NOMO-1 treated with DMSO at 0.1 percent for 48 hours (cell line): ENCODE measurements at regions not wholly inside any gene's neighbourhood (a gene's known extent, or its start where the extent isn't known, plus 50 kb on each side); places are given as distances from the start of the nearest gene placed in this dataset.

Source experiments
- DNase-seq: peaks from one replicate; lab custom pipeline; 2025; ENCODE audit not compliant: unreplicated experiment; lab: John Stamatoyannopoulos, UW

DNA sequence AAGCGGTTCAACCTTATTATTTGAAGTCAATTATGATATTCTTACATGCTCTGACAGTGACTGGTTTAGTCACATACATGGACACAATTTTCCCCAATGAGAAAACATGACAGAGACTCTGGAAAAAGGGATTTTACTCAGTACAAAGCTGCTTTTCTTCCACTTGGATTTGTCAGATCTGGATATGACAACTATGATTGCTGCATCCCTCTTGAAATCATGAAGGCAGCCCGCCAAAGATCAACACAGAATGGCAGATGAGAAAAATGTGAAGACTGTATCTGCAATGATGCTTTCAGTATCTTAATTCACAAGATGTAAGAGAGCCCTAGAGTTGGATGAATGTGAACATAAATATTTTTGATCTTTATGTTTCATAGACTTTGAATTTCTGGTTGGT is 439.6 kb downstream of the CDH8 start:
- no peak for DNase-seq

DNA sequence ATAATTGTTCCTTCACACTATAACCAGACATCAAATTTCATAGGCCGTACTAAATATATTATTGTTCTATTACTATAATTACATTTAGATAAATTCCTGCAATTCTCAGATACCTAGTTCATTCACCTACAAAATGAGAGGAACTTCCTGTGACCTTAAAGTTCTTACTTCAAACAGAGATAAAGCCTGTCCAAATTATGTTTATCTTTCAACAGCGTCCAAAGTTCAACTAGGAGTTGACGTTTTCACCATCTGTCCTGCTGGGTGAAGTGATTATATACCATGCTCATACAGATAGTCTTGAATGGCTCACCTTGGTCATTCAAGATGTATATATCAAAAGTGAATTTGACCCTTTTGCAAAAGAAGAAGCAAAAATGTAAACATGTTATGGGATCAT is 440.6 kb downstream of the CDH8 start:
- DNase-seq: no peak

DNA sequence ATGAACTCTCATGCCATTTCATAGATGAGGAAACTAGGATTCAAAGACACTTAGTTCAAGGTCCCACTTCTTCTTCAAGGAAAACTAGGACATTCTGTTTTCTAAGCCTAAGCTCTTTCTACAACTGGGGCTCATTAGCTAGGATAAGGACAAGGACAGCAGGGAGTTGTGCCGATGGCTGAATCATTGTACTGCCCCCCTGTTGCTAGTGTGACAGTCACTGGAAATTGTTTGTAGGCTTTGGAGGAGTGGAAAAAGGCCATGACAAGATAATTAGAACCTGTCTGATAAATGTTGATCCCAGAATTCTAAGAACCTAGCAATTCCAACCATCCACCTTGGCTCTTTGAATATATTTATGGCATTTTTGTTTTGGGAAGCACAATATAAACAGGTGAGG is 445.7 kb downstream of the CDH8 start:
- no peak for DNase-seq

DNA sequence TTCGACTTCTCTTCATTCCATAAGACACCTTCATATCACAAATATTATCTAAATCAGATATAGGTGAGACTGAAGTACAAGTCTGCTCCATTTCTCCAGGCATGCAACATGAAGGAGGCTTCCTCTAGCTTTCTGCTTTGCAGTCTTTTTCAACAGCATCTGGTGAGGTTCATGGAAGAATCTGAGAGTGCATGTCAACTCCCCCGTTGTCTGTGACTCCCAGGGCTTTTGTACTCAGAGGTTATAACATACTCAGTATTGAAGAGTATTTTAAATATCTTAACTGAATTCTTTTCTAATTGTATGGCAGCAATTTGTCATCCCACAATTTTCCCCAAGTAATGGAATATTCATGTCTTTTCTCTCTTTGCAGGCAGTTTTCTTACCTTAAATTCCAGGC is 448.7 kb downstream of the CDH8 start:
- no peak for DNase-seq

DNA sequence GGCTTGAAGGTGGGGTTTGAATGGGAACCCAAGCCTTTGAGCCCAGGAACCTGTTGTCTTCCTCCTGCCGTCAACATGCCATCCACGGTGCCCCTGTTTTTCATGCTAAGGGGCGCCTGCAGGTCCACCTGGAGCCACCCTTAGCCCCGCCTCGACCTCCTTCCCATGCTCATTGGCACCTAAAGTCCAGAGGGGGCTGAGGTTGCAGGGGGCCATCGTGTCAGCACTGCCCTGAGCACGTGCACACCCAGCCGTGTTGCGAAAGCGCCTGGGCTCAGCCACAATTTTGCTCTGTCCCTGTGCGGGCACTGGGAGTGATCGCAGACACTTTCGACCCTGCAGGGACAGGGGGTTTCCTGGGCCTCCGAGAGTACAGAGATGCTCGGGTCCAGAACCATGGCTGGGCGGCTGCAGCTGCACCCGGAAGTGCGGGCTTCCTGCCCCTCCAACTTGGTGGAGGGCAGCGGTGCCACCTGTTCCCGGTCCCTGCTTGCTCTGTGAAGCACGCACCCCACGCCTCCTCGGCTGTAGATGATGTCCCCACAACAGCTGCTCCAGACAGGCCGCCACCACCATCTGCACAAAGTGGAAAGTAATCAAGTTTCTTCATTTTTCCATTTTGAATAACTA is 454.7 kb downstream of the CDH8 start:
- DNase-seq: no peak

DNA sequence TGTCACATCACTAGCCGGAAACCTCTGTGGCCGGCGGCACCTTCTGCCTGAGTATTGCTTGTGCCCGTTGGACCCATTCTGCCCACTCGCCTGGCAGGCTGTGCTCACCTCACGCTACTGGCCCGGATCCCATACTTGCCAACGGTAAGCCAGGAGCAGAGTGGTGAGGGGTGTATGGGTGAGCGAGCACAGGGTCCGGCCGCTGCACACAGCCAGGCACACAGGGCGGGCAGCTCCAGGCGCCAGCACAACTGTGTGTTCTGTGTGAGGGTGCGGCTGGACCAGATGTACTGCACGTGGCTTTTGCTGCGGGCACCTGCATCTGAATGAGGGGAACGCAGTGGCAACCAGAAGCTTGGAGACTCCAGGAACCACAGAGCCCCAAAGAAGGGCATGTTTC is 455.7 kb downstream of the CDH8 start:
- DNase-seq: no peak

DNA sequence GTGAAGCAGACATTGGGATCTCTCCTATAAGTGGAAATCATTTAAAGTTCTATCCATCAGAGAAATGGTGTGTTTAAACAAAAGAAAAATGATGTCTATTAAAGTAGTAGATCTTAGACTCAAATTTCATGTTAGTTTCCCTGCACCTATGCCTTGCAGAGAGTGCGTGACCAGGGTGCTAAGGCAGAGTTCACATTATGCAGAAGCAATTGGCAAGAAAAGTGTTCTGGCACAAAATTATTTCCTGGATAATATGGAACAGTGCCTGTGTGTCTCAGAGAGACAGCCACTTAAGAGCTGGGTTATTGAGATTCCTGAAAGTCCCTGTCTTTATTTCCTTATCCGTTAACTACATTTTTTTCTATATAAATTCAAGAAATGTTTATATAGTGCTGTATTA is 457.0 kb downstream of the CDH8 start:
- DNase-seq: no peak

DNA sequence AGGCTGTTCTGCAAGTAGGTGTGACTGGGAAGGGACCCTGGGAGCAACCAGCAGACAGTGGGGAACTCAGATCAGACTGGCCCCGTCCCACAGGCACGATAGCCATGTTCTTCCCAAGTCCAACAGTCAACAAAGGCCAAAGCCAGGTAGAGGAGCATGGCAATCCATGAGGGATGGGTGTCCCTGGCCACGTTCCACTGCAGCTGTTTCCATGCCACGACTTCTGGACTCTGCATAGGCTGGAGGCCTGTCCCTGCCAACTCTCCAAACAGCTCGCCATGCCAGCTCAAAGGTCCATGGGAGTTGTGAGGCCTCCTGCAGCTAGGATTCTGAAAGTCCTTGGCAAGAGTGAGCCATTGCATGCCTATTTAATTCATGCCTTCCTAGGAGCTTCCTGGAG is 459.8 kb downstream of the CDH8 start:
- DNase-seq: no peak

DNA sequence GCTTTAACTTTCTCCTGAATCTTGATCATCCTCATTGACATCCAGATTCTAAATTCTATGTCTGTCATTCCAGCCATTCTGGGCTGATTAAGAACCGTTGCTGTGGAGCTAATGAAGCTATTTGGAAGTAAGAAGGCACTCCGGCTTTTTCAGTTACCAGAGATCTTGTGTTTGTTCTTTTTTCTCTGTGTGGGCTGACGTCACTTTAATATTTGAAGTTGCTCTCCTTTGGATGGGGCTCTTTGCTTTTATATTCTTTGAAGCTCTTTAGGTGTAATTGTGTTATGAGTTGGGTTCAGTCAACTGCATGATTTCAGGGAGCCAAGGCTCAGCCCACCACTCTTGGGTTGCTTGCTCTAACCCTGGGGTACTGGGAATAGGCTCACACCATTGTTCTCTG is 460.6 kb downstream of the CDH8 start:
- DNase-seq: no peak

DNA sequence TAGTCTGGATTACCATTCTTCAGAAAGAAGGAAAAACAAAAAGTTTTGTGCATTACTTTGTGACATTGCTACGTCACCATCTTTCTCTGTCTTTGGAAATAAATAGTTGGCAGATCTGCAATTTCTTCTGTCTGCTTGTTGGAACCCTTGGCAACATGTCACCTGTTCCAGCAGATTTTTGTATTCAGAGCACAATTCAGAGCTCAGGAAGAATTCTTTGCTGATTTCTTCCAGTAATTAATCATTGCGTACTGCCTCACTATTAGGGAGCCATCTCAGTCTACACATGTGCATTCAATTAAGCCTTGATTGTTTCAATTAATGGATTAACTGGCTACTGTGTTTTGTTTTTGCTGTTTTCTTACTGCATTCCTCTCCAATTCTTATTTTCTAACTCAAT is 467.2 kb downstream of the CDH8 start:
- no peak for DNase-seq

DNA sequence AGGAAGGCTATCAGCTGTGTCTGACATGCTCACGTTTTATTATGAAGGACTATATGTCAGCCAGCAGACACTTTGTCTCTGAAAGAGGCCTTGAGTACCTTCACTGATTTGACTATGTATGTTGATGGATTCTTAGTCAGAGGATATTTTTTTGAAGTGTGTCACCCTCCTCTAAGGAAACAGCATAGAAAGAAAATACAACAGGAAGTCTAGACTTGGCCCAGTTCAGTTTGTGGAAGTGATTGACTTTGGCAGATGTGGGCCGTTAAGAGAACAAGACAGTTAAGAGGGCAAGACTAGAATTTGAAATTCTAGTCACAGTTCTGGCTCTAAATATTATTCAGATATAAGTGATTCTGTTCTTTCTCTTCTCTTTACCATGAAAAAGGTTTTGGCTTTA is 471.5 kb downstream of the CDH8 start:
- DNase-seq: no peak

DNA sequence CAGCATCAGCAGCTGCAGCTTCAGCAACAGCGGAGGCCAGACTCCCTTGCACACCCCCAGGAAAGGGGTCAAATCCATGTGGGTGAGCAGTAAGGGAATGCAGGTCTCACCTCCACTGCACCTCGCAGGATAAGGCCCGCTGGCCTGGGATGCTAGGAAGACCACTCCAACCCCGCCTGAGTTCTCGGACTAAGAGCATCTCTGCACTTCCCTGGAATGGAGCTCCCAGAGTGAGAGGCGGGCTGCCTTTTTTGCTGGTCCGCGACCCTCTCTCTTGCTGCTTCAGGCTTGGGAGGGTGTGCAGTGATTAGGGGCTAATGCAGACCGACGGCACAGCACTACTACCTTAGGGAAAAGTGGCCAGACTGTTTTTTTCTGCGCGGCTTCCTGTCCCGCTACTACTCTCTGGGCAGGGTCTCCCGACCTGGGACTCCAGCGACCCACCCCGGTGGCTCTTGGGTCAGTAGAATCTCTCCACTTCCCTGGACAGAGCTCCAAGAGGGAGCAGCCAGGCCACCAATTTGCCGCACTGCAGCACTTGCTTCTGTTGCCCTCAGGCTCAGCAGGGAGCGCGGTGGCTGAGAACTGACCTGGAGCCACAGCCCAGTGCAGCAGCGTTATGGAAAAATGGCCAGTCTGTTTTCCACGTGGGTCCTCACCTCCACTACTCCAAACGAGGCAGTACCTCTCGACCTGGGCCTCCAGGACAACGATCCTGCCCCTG is 480.4 kb downstream of the CDH8 start:
- no peak for DNase-seq

DNA sequence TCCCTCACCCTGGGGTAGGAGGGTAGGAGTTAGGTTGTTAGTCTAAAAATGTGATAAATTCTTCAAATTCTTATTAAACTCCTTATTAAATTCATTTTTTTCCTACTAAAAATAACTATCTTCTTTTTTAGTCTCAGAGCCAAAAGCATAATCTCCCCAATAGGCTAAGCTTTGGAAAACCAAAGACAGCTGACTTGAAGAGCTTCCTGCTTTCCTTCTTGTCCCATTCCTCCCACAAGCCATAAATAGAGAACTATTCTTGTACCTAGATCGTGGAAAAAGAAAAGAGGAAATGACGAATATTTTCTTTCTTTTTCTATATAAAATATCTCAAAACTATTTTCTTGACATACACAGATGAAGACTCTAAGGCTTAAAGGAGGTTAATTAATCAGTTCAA is 486.9 kb downstream of the CDH8 start:
- no peak for DNase-seq

DNA sequence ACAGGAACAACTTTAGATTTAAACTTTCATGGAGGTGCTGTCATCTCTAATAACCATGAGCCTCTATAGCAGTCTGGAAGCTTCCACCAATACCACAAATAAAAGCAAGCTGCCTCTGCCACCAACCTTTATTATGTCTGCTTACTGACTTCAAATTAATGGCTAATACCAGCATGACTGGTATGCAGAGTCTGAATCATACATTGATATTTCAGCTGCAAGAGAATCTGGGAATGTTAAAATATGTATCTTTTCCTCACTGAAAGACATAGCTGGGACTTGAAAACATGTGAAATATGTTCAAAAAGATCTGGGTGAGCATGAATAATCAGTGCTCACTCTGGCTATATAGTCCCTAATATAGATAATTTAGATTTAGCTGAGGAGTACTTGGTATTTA is 488.6 kb downstream of the CDH8 start:
- DNase-seq: no peak

DNA sequence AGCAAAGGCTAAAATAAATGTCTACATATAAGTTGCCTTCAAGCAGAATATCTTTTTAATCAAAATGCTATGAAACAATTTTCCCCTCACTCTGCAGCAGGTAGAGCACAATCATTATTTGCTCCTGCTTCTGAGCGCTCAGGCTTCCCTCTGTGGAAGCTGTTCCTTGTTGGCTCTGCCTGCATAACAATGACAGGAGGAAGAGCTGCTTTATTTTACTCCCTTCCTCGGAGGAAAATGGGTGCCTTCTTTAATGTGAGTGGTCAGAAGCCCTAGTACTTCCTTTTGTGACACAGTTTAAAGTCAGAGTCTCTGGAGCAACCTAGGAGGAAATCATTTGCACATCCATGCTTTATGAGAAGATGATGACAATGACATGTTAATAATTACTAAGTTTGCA is 492.1 kb downstream of the CDH8 start:
- DNase-seq: no peak

DNA sequence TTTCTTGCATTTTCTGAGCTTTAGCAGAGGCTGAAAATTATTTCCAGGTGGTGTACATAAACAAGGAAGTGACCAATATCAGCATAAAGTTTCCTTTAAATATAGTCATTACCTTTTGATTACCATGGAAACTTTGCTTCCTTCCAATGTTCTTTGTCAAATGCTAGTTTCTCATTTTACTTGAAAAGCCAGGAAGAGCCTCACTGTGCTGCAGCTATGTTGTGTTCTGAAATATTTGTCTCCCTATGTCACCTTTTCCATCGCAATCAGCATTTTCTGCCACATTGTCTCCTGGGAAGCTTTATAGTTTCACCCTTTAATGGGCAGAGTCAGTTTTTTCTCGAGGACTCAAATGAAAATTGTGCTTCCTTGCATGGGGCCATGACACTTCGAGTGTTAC is 496.0 kb downstream of the CDH8 start:
- DNase-seq: no peak

DNA sequence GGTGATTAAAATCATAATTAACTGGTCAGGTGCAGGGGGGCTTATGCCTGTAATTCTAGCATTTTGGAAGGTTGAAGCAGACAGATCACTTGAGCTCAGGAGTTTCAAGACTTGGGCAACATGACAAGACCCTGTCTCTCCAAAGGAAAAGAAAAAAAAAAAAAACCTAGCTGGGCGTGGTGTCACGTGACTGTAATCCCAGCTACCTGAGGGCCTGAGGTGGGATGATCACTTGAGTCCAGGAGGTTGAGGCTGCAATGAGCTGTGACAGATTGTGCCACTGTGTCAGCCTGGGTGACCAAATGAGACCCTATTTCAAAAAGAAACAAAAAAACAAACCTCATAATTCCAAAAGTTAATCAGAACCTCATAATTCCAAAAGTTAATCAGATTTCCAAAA is 505.5 kb downstream of the CDH8 start:
- DNase-seq: no peak

DNA sequence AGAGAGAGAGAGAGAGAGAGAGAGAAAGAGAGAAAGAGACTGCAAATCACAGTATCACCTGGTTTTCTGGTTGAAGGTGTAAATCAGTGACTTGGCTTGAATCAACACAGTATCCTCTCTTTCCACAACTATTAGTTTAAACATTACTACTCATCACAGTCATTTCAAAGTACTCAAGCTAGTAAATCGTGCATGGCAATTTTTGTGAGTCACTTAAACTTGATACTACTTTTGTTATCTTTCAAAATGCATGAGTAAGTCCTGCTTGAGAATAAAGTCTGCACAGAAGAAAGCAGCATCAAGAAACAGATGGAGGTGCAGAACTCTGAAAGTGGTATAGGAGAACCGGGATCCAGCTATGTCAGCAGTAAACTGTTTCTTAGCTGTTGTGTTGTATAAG is 535.4 kb downstream of the CDH8 start:
- no peak for DNase-seq

DNA sequence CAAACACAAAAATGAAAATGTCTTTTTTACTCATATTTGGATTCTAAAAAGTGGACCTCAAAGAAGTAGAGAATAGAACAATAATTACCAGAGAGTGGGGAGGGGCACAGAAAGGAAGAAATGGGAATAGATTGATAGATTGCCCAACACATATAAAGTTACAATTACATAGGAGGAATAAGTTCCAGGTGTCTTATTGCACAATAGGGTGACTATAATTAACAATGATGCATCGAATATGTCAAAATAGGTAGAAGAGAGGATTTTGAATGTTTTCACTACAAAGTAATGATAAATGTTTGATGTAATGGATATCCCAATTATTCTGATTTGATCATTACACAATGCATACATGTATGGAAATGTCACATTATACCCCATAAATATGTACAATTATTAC is 556.0 kb downstream of the CDH8 start:
- DNase-seq: no peak

DNA sequence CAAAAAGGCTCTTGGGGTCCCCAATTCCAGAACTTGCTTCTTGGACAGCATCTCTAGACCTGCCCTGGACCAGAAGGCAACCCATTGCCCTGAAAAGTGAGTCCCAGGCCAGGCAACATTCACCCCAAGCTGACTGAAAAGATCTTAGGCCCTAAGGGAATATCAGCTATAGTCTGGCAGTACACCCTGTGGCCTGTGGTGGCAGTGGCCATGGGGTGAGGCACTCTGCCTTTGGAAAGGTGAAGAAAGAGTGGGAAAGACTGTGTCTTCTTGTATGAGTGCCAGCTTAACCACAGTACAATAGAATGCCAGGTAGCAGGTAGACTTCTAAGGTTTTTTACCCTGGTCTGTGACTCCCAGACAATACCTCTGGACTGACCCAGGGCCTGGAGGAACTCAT is 564.5 kb downstream of the CDH8 start:
- DNase-seq: no peak

DNA sequence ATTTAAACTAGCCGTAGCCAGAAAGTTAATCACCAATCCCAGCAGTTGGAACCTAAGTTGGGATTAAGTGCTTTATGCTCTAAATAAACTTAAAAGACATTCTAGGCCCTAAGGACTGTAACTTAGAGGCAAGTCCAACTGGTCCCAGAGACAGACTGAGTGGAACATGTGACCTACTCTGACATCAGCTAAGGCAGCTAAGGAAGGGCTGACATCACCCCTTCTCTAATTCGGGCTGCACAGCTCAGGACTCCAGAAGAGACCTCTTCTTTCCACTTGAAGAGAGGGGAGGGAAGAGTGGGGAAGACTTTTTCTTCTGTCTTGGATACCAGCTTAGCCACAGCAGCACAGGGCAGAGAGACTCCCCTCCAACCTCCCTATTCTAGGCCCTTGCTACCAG is 565.2 kb downstream of the CDH8 start:
- DNase-seq: no peak

DNA sequence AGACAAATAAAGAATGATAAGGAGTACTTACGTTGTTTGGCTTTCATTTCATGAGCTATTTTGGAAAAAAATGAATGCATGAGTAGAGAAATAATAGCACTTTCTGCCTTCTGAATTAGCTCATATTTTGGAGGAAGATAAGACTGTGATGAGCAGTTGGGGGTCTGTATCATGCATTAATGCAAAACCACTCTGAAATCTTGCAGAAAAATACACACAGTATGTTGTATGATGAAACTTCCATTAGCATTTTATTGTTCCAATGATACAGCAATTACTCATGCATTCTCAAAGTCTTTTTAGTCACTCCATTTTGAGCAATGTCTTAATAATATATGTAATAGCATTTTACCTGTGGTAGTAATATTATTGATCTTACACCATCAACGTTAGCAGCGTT is 571.0 kb downstream of the CDH8 start:
- no peak for DNase-seq

DNA sequence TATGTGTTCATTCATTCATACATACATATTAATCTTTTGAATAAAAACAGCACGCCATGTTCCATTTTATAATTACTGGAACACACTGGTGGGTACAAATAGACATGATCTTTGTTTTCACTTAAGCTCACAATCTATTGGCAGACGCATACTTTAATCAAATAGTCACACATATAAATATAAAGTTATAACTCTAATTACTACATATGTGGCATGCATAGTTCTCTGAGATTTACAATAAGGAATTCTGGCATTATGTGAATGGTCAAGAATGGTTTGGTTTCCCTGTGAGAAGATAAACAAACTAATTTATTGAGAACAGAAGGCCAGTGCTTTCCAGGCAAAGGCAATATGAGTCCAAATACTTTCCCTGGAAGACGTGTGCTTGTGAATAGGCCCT is 576.2 kb downstream of the CDH8 start:
- DNase-seq: no peak
